Vagina (tissue), 2 donors: ENCODE measurements at regions not wholly inside any gene's neighbourhood (a gene's known extent, or its start where the extent isn't known, plus 50 kb on each side); places are given as distances from the start of the nearest gene placed in this dataset.

ENCODE experiments used
- CTCF ChIP-seq, 3 experiments: fragments of 450-650 bp in 2 of 3; fragments of 200-600 bp in 1 of 3; sonication (generic) in 1 of 3; IDR thresholded peaks; one replicate each; pipeline ENCODE4 v1.5.1; 2017 to 2019; ENCODE audit warnings: antibody characterized with exemption in 3 of 3, mild to moderate bottlenecking in 2 of 3, moderate library complexity in 2 of 3
- POLR2A ChIP-seq, 2 donors: fragments of 450-650 bp; IDR thresholded peaks; one replicate each; pipeline ENCODE4 v1.6.1; 2017; ENCODE audit warnings: antibody characterized with exemption in 2 of 2, mild to moderate bottlenecking in 2 of 2, moderate library complexity in 2 of 2

GRCh38 chr18:45266023-45266422 is 349.3 kb upstream of the SLC14A2 start:
- TF ChIP-seq CTCF (IDR thresholded peaks at IDR 0.05) (no peak), POLR2A (IDR thresholded peaks at IDR 0.05) (no peak)
